ENCODE measurements at regions not wholly inside any gene's neighbourhood (a gene's known extent, or its start where the extent isn't known, plus 50 kb on each side); places are given as distances from the start of the nearest gene placed in this dataset.
A peak's percentile ranks its signal among the peaks of the same experiment; 100 is the strongest.

GRCh38 chr4:144304025-144304424 lies 163.5 kb upstream of the GYPA start:
- no peak for DNase-seq

- no peak for DNase-seq
Observed at GRCh38 chr4:144310535-144310934, 170.0 kb upstream of the GYPA start.

- DNase-seq = no peak
Observed at GRCh38 chr4:144313370-144313769, 172.9 kb upstream of the GYPA start.

GRCh38 chr4:144316869-144317268 lies 176.4 kb upstream of the GYPA start:
- no peak for DNase-seq

- no peak for DNase-seq
Observed at GRCh38 chr4:144318797-144319196, 178.3 kb upstream of the GYPA start.

GRCh38 chr4:144336633-144337032 lies 196.1 kb upstream of the GYPA start:
- no peak for DNase-seq

GRCh38 chr4:144338148-144338547 lies 197.6 kb upstream of the GYPA start:
- DNase-seq = no peak

GRCh38 chr4:144338834-144339233 lies 198.3 kb upstream of the GYPA start:
- DNase-seq = no peak

- DNase-seq = no peak
Observed at GRCh38 chr4:144340931-144341330, 200.4 kb upstream of the GYPA start.

GRCh38 chr4:144342949-144343760 lies 202.6 kb upstream of the GYPA start:
- no peak for DNase-seq

GRCh38 chr4:144347121-144347520 lies 206.6 kb upstream of the GYPA start:
- no peak for DNase-seq

- DNase-seq = no peak
Observed at GRCh38 chr4:144350706-144351105, 210.2 kb upstream of the GYPA start.

- DNase-seq = no peak
Observed at GRCh38 chr4:144351306-144351705, 210.8 kb upstream of the GYPA start.

- DNase-seq = no peak
Observed at GRCh38 chr4:144353292-144353691, 212.8 kb upstream of the GYPA start.

- peak in 1 of 2 experiments; percentile 5 for DNase-seq
Observed at GRCh38 chr4:144355811-144356757, 215.6 kb upstream of the GYPA start.

- no peak for DNase-seq
Observed at GRCh38 chr4:144356941-144357381, 216.4 kb upstream of the GYPA start.

- DNase-seq = no peak
Observed at GRCh38 chr4:144357975-144358374, 217.5 kb upstream of the GYPA start.

GRCh38 chr4:144360146-144360793 lies 219.8 kb upstream of the GYPA start:
- no peak for DNase-seq

GRCh38 chr4:144362366-144362765 lies 221.8 kb upstream of the GYPA start:
- no peak for DNase-seq

- DNase-seq = no peak
Observed at GRCh38 chr4:144363890-144364289, 223.4 kb upstream of the GYPA start.

GRCh38 chr4:144366425-144366824 lies 225.9 kb upstream of the GYPA start:
- DNase-seq = no peak

GRCh38 chr4:144371485-144371884 lies 231.0 kb upstream of the GYPA start:
- DNase-seq = no peak

- DNase-seq = no peak
Observed at GRCh38 chr4:144374065-144374464, 233.5 kb upstream of the GYPA start.

Data from NCI-H2081 (cell line).